ENCODE measurements at regions not wholly inside any gene's neighbourhood (a gene's known extent, or its start where the extent isn't known, plus 50 kb on each side); places are given as distances from the start of the nearest gene placed in this dataset.

- TF ChIP-seq POLR2A (IDR thresholded peaks at IDR 0.05): no peak
- no peak for TF ChIP-seq CTCF (IDR thresholded peaks at IDR 0.05 in 4 of 5, conservative IDR thresholded peaks at IDR 0.05 in 1 of 5)
- no peaks in the 10 kb centered on the region for H3K27me3 ChIP-seq
- intact Hi-C loops (cut with DNase I; ENCODE audit: low total_unique reads): no loop called here
- H3K9me3 ChIP-seq: no peaks in the 10 kb centered on the region
- no peaks in the 10 kb centered on the region for H3K4me1 ChIP-seq
- in situ Hi-C loops (cut with MboI; ENCODE audit: low sequenced_read_pairs in 4 of 4): no loop called here
- ATAC-seq (no peak), DNase-seq (no peak)
- H3K27ac ChIP-seq: no peak overlapping the region
- no peak overlapping the region for H3K4me3 ChIP-seq
- no peaks in the 10 kb centered on the region for H3K36me3 ChIP-seq
These were observed 504.9 kb downstream of the TBL1XR1 start for GRCh38 chr3:176692199-176692965.

GRCh38 chr3:176690083-176690869 lies 507.0 kb downstream of the TBL1XR1 start:
- TF ChIP-seq POLR2A (IDR thresholded peaks at IDR 0.05) (no peak), CTCF (IDR thresholded peaks at IDR 0.05 in 4 of 5, conservative IDR thresholded peaks at IDR 0.05 in 1 of 5) (no peak)
- H3K36me3 ChIP-seq: no peaks in the 10 kb centered on the region
- no peak overlapping the region for H3K27ac ChIP-seq
- in situ Hi-C loops (cut with MboI; ENCODE audit: low sequenced_read_pairs in 4 of 4): no loop called here
- no peak for ATAC-seq
- intact Hi-C loops (cut with DNase I; ENCODE audit: low total_unique reads): no loop called here
- no peaks in the 10 kb centered on the region for H3K27me3 ChIP-seq
- no peak overlapping the region for H3K4me3 ChIP-seq
- no peaks in the 10 kb centered on the region for H3K4me1 ChIP-seq
- no peaks in the 10 kb centered on the region for H3K9me3 ChIP-seq
- DNase-seq: no peak

GRCh38 chr3:176687754-176688153 lies 509.5 kb downstream of the TBL1XR1 start:
- Histone ChIP-seq H3K4me1 (no peaks in the 10 kb centered on the region), H3K4me3 (no peak overlapping the region), H3K9me3 (no peaks in the 10 kb centered on the region), H3K36me3 (no peaks in the 10 kb centered on the region), H3K27ac (no peak overlapping the region), H3K27me3 (no peaks in the 10 kb centered on the region)
- ATAC-seq (no peak), DNase-seq (no peak)
- in situ Hi-C loops (cut with MboI; ENCODE audit: low sequenced_read_pairs in 4 of 4) (no loop called here), intact Hi-C loops (cut with DNase I; ENCODE audit: low total_unique reads) (no loop called here)
- no peak for TF ChIP-seq POLR2A (IDR thresholded peaks at IDR 0.05)

GRCh38 chr3:176683382-176683781 lies 513.9 kb downstream of the TBL1XR1 start:
- intact Hi-C loops (cut with DNase I; ENCODE audit: low total_unique reads): no loop called here

More at GRCh38 chr3:176683382-176683781, 513.9 kb downstream of the TBL1XR1 start:
- ATAC-seq (no peak), DNase-seq (no peak)
- no peak for TF ChIP-seq POLR2A (IDR thresholded peaks at IDR 0.05)
- TF ChIP-seq CTCF (IDR thresholded peaks at IDR 0.05 in 4 of 5, conservative IDR thresholded peaks at IDR 0.05 in 1 of 5): no peak
- in situ Hi-C loops (cut with MboI; ENCODE audit: low sequenced_read_pairs in 4 of 4): no loop called here
- Histone ChIP-seq H3K4me3 (no peak overlapping the region), H3K9me3 (no peaks in the 10 kb centered on the region), H3K36me3 (no peaks in the 10 kb centered on the region), H3K27ac (no peak overlapping the region), H3K4me1 (no peaks in the 10 kb centered on the region), H3K27me3 (no peaks in the 10 kb centered on the region)

All from gastrocnemius medialis (tissue), 4 donors.